ENCODE measurements at regions not wholly inside any gene's neighbourhood (a gene's known extent, or its start where the extent isn't known, plus 50 kb on each side); places are given as distances from the start of the nearest gene placed in this dataset.

DNA sequence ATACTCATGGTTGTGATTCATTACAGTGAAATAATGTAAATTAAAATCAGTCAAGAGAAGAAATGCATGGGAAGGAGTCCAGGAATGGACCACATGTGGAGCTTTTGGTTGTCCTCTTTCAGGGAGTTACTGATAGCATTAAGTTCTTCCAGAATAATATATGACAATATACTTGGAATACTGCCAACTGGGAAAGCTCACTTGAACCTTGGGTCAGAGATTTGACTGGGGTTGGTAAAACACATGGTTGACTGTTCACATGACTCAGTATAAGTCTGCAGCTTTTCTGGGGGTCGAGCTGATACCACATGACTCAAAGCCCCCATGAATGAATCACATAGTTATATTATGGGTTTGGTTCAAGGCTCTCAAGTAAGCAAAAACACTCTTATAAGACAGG lies 1109.0 kb upstream of the CHAC2 start:
- ATAC-seq (no peak), DNase-seq (no peak)
- TF ChIP-seq CTCF (IDR thresholded peaks at IDR 0.05), result no peak
- Histone ChIP-seq H3K36me3 (no peaks in the 10 kb centered on the region), H3K4me1 (no peaks in the 10 kb centered on the region), H3K4me3 (no peak overlapping the region), H3K27ac (no peak overlapping the region), H3K9me3 (peaks cover 0 to 4% (median 0%) of the 10 kb centered on the region in 11 donors), H3K27me3 (no peaks in the 10 kb centered on the region)
- 27 to 58% methylated on average over 1 of the region's 1 CpG for WGBS, 2 donors
- intact Hi-C loops (cut with DNase I), result no loop called here

DNA sequence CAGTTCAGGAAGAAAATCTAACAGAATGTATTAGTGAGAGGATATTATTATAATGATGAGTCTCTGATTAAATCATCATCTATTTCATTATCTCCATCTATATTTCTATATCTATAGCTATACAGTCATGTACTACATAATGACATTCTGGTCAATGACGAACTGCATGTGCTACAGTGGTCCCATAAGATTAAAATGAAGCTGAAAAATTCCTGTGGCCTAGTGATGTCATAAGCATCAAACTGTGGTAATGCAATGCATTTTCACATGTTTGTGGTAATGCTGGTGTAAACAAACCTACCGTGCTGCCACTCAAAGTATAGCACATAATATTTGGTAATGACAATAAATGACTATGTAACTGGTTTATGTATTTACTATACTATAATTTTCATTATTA lies 1127.9 kb upstream of the CHAC2 start:
- Histone ChIP-seq H3K9me3 (peaks cover 0 to 16% (median 2%) of the 10 kb centered on the region in 11 donors), H3K36me3 (no peaks in the 10 kb centered on the region), H3K4me3 (no peak overlapping the region), H3K27me3 (no peaks in the 10 kb centered on the region), H3K27ac (no peak overlapping the region), H3K4me1 (no peaks in the 10 kb centered on the region)
- TF ChIP-seq CTCF (IDR thresholded peaks at IDR 0.05), result no peak
- 86 to 96% methylated on average over 2 of the region's 2 CpGs for WGBS, 2 donors
- ATAC-seq, result no peak
- no peak for DNase-seq
- intact Hi-C loops (cut with DNase I), result no loop called here

GRCh38 chr2:52632543-52632942 lies 1135.1 kb upstream of the CHAC2 start:
- no peak for DNase-seq
- peaks cover 0 to 17% (median 0%) of the 10 kb centered on the region in 11 donors for H3K9me3 ChIP-seq
- no peaks in the 10 kb centered on the region for H3K36me3 ChIP-seq
- TF ChIP-seq CTCF (IDR thresholded peaks at IDR 0.05), result no peak
- no peak overlapping the region for H3K4me3 ChIP-seq
- intact Hi-C loops (cut with DNase I), result no loop called here
- no peaks in the 10 kb centered on the region for H3K27me3 ChIP-seq
- H3K27ac ChIP-seq, result no peak overlapping the region
- ATAC-seq, result no peak
- no peaks in the 10 kb centered on the region for H3K4me1 ChIP-seq
- 90 to 92% methylated on average over 6 of the region's 6 CpGs for WGBS, 2 donors

GRCh38 chr2:52629944-52630343 lies 1137.7 kb upstream of the CHAC2 start:
- no peak for TF ChIP-seq CTCF (IDR thresholded peaks at IDR 0.05)
- ATAC-seq (no peak), DNase-seq (no peak)
- Histone ChIP-seq H3K27me3 (no peaks in the 10 kb centered on the region), H3K36me3 (no peaks in the 10 kb centered on the region), H3K4me3 (no peak overlapping the region), H3K27ac (no peak overlapping the region), H3K4me1 (no peaks in the 10 kb centered on the region), H3K9me3 (peaks cover 0 to 24% (median 0%) of the 10 kb centered on the region in 11 donors)
- WGBS, 2 donors, result 88 to 100% methylated on average over 11 of the region's 11 CpGs
- intact Hi-C loops (cut with DNase I), result no loop called here

DNA sequence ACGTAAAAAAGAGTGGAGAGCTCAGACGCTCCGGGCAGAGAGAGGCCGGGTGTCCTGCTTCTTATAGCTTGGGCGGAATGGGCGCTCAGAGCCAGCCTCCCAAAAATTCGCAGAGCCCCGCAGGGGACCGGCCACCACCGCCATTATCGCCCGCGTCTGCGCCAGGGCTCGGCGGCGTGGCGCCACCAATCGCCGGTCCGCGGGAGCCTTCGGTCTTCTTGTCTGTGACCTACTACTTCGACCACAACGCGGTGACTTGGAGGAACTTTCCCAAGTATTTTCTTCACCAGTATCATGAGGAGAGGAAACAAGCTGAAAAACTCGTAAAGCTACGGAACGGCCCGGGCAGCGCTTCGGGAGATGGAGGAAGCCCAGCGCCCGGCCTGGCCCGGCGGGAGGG lies 1138.1 kb upstream of the CHAC2 start:
- H3K27me3 ChIP-seq, result no peaks in the 10 kb centered on the region
- H3K36me3 ChIP-seq, result no peaks in the 10 kb centered on the region
- no peak for TF ChIP-seq CTCF (IDR thresholded peaks at IDR 0.05)
- 95 to 97% methylated on average over 35 to 36 of the region's 36 CpGs for WGBS, 2 donors
- no peak for DNase-seq
- H3K9me3 ChIP-seq, result peaks cover 0 to 24% (median 0%) of the 10 kb centered on the region in 11 donors
- no peak for ATAC-seq
- intact Hi-C loops (cut with DNase I), result no loop called here
- no peaks in the 10 kb centered on the region for H3K4me1 ChIP-seq
- H3K4me3 ChIP-seq, result no peak overlapping the region
- no peak overlapping the region for H3K27ac ChIP-seq
